Heart right ventricle (tissue), 16 donors: ENCODE measurements at regions not wholly inside any gene's neighbourhood (a gene's known extent, or its start where the extent isn't known, plus 50 kb on each side); places are given as distances from the start of the nearest gene placed in this dataset.

Source experiments
- ATAC-seq, 8 donors: fragments of 200-7000 bp; cut with Tn5 transposase; one replicate each; pipeline ENCODE4 v1.9.1; 2020; ENCODE audit warnings: mild to moderate bottlenecking in 8 of 8, moderate library complexity in 8 of 8, moderate number of reproducible peaks in 1 of 8
- DNase-seq, 2 donors: peaks; one replicate each; pipeline ENCODE4 v3.0.0-alpha.2; 2020
- H3K27ac ChIP-seq, 10 donors: fragments of 200-600 bp; sonication (generic) in 2 of 10; one replicate each; pipeline versions ENCODE4 v1.5.0 to v1.8.0; 2020 to 2022; ENCODE audit warnings: mild to moderate bottlenecking in 3 of 10
- H3K27me3 ChIP-seq, 7 donors: fragments of 200-600 bp; one replicate each; pipeline ENCODE4 v1.8.0; 2021 to 2022; ENCODE audit warnings: mild to moderate bottlenecking in 2 of 7
- H3K36me3 ChIP-seq, 9 donors: fragments of 200-600 bp; sonication (generic) in 1 of 9; one replicate each; pipeline versions ENCODE4 v1.5.0 to v1.8.0; 2020 to 2022; ENCODE audit warnings: mild to moderate bottlenecking in 2 of 9
- H3K4me1 ChIP-seq, 9 donors: fragments of 200-600 bp; sonication (generic) in 1 of 9; one replicate each; pipeline versions ENCODE4 v1.5.0 to v1.8.0; 2020 to 2022; ENCODE audit warnings: mild to moderate bottlenecking in 4 of 9
- H3K4me3 ChIP-seq, 10 donors: fragments of 200-600 bp; sonication (generic) in 2 of 10; one replicate each; pipeline versions ENCODE4 v1.5.0 to v1.8.0; 2020 to 2022; ENCODE audit warnings: mild to moderate bottlenecking in 7 of 10, moderate library complexity in 2 of 10
- H3K9me3 ChIP-seq, 11 donors: fragments of 200-600 bp in 10 of 11; sonication (generic) in 2 of 11; one replicate each; pipeline versions ENCODE4 v1.5.0 to v1.8.0; 2013 to 2022; ENCODE audit warnings: mild to moderate bottlenecking in 2 of 11, control low read depth in 1 of 11, moderate library complexity in 1 of 11
- CTCF ChIP-seq, 9 donors: fragments of 200-600 bp; sonication (generic) in 2 of 9; IDR thresholded peaks; one replicate each; pipeline versions ENCODE4 v1.5.0 to v1.8.0; 2021 to 2022; ENCODE audit warnings: antibody characterized with exemption in 9 of 9, mild to moderate bottlenecking in 5 of 9, moderate library complexity in 1 of 9
- WGBS, 2 donors: extraction: QIAGEN DNeasy Blood & Tissue Kit; methylation state at CpG; one replicate each; pipeline ENCODE4 v1.1.7; 2013; ENCODE audit warnings: inconsistent platforms in 1 of 2; 5-methylcytosine and 5-hydroxymethylcytosine counted together
- intact Hi-C, 10 donors: fragments of 100-400 bp; cut with DNase I; formaldehyde crosslinking; loops; one replicate each; pipeline versions ENCODE4 v1.11.1 to v1.14.2; 2022
- donor health status: Arrhythmogenic right ventricular cardiomyopathy.
- donor health status: ischemic (EF 13 %, LVEDD 7.1; RV severe dilation, severe dysfunction).
- donor health status: healthy with polysubstance abuse.
- donor health status: DM: no; HTN: yes; CAD: no.
- donor health status: DM: no; HTN: no; CAD: no.
- donor health status: ischemic (EF 25% LVEDD 6.9; RV normal size, moderate dysfunction).
- donor health status: ischemic (EF 25% LVEDD 5.7; RV mildly dilated, moderate dysfunction).
- donor health status: healthy.
- donor health status: DM: yes; HTN: yes; CAD: no.
- donor health status: Ischemic cardiomyopathy.
- donor health status: ischemic (EF 35%, LVEDD 5.7; RV mildly dilated, moderate dysfunction).
- donor health status: nonischemic (EF 11% LVEDD 7.7; RV severe dilation, severe dysfunction).
- donor health status: DM: yes; HTN: yes; CAD: no.
- donor health status: PGD.
- donor health status: ischemic (EF 29% LVEDD 5.4; RV normal size, mild dysfunction).
- donor health status: nonischemic (EF 23%, LVEDD 6.1; RV moderate dilation, normal function).

GRCh38 chrX:115957862-115958490 lies 212.6 kb upstream of the AGTR2 start:
- Histone ChIP-seq H3K4me1 (no peaks in the 10 kb centered on the region), H3K36me3 (no peaks in the 10 kb centered on the region), H3K27me3 (peaks cover 0 to 70% (median 0%) of the 10 kb centered on the region in 7 donors), H3K4me3 (no peak overlapping the region), H3K27ac (no peak overlapping the region), H3K9me3 (no peaks in the 10 kb centered on the region)
- ATAC-seq (no peak), DNase-seq (no peak)
- TF ChIP-seq CTCF (IDR thresholded peaks at IDR 0.05), result no peak
- 80 to 83% methylated on average over 11 of the region's 11 CpGs for WGBS, 2 donors
- intact Hi-C loops, result no loop called here

- Histone ChIP-seq H3K4me1 (no peaks in the 10 kb centered on the region), H3K27me3 (peaks cover 0 to 68% (median 0%) of the 10 kb centered on the region in 7 donors), H3K9me3 (no peaks in the 10 kb centered on the region), H3K36me3 (no peaks in the 10 kb centered on the region), H3K4me3 (no peak overlapping the region), H3K27ac (no peak overlapping the region)
- 88 to 93% methylated on average over 3 of the region's 3 CpGs for WGBS, 2 donors
- intact Hi-C loops, result no loop called here
- no peak for TF ChIP-seq CTCF (IDR thresholded peaks at IDR 0.05)
- no peak for ATAC-seq
- no peak for DNase-seq
Measured at GRCh38 chrX:115958687-115959359, 211.7 kb upstream of the AGTR2 start.

- ATAC-seq (peak in 2 of 8 donors; percentile 51 to 59), DNase-seq (no peak)
- no peak for TF ChIP-seq CTCF (IDR thresholded peaks at IDR 0.05)
- H3K9me3 ChIP-seq, result no peaks in the 10 kb centered on the region
- intact Hi-C loops, result no loop called here
- H3K4me1 ChIP-seq, result no peaks in the 10 kb centered on the region
- H3K27ac ChIP-seq, result no peak overlapping the region
- WGBS, 2 donors, result 62 to 71% methylated on average over 4 of the region's 4 CpGs
- H3K36me3 ChIP-seq, result no peaks in the 10 kb centered on the region
- no peak overlapping the region for H3K4me3 ChIP-seq
- peaks cover 0 to 81% (median 0%) of the 10 kb centered on the region in 7 donors for H3K27me3 ChIP-seq
Measured at GRCh38 chrX:115960440-115961084, 210.0 kb upstream of the AGTR2 start.

GRCh38 chrX:115966920-115967319 lies 203.6 kb upstream of the AGTR2 start:
- no peak for TF ChIP-seq CTCF (IDR thresholded peaks at IDR 0.05)
- no peaks in the 10 kb centered on the region for H3K9me3 ChIP-seq
- ATAC-seq (peak in 5 of 8 donors; percentile 9 to 58 (median 31)), DNase-seq (no peak)
- H3K27me3 ChIP-seq, result peaks cover 0 to 81% (median 0%) of the 10 kb centered on the region in 7 donors
- no peaks in the 10 kb centered on the region for H3K4me1 ChIP-seq
- 53 to 68% methylated on average over 9 to 11 of the region's 11 CpGs for WGBS, 2 donors
- no peaks in the 10 kb centered on the region for H3K36me3 ChIP-seq
- H3K4me3 ChIP-seq, result peak overlapping the region in 1 of 10 donors; percentile 65
- H3K27ac ChIP-seq, result no peak overlapping the region
- intact Hi-C loops, result no loop called here
